ENCODE measurements at regions not wholly inside any gene's neighbourhood (a gene's known extent, or its start where the extent isn't known, plus 50 kb on each side); places are given as distances from the start of the nearest gene placed in this dataset.

DNA sequence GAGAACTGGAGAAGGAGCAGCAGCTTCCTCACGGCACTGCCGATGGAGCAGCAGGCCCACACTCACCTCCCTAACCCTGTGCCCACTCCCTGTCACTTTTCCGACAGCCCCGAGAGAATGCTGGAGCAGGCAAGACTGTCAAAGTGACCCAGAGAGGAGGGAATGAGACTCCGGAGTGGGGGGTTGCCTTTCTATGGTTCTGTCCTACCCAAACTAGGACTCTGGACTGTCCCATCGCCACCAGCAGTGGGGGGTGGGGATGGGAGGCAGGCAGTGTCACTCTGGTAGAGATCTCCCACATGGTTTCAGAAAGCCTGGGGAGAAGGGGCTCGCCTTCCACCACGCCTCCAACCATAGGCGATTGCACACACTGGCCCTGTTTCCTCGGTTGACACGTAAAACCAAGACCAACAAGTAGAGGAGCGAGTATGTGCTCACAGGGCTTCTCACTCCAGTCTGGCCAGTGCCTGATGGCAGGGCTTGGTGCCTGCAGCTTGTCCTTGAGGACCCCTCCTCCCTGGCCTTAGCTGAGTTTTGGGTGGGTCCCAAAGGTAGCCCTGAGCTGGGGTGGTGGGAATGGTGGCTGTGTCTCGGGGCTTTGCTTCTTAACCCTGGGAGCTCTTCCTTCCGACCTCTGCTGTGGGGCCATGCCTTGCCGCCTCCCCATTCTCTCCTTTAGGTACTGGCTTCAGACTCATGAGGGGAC is 148.5 kb downstream of the PTPN20 start:
- TF ChIP-seq CTCF (IDR thresholded peaks at IDR 0.05; ENCODE audit: low read depth, low read length, missing input control) (no peak), HNF4A (conservative IDR thresholded peaks at IDR 0.05) (no peak), SP1 (IDR thresholded peaks at IDR 0.05) (no peak), MAX (IDR thresholded peaks at IDR 0.05) (no peak), YY1 (IDR thresholded peaks at IDR 0.05) (no peak), TAF1 (conservative IDR thresholded peaks at IDR 0.05) (no peak), NR2F2 (IDR thresholded peaks at IDR 0.05) (no peak), EGR1 (IDR thresholded peaks at IDR 0.05; ENCODE audit: low read depth in 2 of 2) (no peak), RXRA (IDR thresholded peaks at IDR 0.05) (no peak), RAD21 (IDR thresholded peaks at IDR 0.05) (no peak), HNF4G (IDR thresholded peaks at IDR 0.05) (no peak)
- TF ChIP-seq, protein P1, sequence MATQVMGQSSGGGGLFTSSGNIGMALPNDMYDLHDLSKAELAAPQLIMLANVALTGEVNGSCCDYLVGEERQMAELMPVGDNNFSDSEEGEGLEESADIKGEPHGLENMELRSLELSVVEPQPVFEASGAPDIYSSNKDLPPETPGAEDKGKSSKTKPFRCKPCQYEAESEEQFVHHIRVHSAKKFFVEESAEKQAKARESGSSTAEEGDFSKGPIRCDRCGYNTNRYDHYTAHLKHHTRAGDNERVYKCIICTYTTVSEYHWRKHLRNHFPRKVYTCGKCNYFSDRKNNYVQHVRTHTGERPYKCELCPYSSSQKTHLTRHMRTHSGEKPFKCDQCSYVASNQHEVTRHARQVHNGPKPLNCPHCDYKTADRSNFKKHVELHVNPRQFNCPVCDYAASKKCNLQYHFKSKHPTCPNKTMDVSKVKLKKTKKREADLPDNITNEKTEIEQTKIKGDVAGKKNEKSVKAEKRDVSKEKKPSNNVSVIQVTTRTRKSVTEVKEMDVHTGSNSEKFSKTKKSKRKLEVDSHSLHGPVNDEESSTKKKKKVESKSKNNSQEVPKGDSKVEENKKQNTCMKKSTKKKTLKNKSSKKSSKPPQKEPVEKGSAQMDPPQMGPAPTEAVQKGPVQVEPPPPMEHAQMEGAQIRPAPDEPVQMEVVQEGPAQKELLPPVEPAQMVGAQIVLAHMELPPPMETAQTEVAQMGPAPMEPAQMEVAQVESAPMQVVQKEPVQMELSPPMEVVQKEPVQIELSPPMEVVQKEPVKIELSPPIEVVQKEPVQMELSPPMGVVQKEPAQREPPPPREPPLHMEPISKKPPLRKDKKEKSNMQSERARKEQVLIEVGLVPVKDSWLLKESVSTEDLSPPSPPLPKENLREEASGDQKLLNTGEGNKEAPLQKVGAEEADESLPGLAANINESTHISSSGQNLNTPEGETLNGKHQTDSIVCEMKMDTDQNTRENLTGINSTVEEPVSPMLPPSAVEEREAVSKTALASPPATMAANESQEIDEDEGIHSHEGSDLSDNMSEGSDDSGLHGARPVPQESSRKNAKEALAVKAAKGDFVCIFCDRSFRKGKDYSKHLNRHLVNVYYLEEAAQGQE (IDR thresholded peaks at IDR 0.05), result no peak
- TF ChIP-seq, protein P2, sequence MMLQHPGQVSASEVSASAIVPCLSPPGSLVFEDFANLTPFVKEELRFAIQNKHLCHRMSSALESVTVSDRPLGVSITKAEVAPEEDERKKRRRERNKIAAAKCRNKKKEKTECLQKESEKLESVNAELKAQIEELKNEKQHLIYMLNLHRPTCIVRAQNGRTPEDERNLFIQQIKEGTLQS (IDR thresholded peaks at IDR 0.05), result no peak
- TF ChIP-seq, protein P3, sequence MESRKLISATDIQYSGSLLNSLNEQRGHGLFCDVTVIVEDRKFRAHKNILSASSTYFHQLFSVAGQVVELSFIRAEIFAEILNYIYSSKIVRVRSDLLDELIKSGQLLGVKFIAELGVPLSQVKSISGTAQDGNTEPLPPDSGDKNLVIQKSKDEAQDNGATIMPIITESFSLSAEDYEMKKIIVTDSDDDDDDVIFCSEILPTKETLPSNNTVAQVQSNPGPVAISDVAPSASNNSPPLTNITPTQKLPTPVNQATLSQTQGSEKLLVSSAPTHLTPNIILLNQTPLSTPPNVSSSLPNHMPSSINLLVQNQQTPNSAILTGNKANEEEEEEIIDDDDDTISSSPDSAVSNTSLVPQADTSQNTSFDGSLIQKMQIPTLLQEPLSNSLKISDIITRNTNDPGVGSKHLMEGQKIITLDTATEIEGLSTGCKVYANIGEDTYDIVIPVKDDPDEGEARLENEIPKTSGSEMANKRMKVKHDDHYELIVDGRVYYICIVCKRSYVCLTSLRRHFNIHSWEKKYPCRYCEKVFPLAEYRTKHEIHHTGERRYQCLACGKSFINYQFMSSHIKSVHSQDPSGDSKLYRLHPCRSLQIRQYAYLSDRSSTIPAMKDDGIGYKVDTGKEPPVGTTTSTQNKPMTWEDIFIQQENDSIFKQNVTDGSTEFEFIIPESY (IDR thresholded peaks at IDR 0.05), result no peak

Data from liver (tissue), 3 donors.